ENCODE measurements at regions not wholly inside any gene's neighbourhood (a gene's known extent, or its start where the extent isn't known, plus 50 kb on each side); places are given as distances from the start of the nearest gene placed in this dataset.

DNA sequence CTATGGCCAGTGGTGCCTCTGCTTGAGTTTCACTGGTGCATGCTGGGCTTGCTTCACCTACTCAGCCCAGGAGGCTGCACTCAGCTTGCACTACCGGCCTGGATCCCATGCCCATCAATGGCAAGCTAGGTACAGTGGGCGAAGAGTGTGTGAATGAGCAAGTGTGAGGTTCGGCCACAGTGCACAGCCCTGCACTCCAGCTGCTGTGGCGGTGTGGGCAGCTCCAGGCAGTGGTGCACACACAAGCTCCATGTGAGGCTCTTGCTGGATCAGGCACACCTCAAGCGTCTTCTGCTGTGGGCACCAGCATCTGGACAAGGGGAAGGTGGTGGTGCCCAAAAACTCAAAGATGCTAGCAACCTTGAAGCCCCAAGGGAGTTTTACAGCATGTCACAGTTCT, 820.9 kb upstream of the LCORL start:
- H3K27me3 Mint-ChIP-seq, result no peaks in the 10 kb centered on the region
- no peak overlapping the region for H3K4me3 Mint-ChIP-seq
- no peak overlapping the region for H3K27ac Mint-ChIP-seq
- no peaks in the 10 kb centered on the region for H3K4me1 Mint-ChIP-seq (ENCODE audit: low read depth)
- peaks cover 57% of the 10 kb centered on the region for H3K9me3 Mint-ChIP-seq
- H3K36me3 Mint-ChIP-seq (ENCODE audit: low read depth), result no peaks in the 10 kb centered on the region
- intact Hi-C loops (cut with micrococcal nuclease), result no loop called here

DNA sequence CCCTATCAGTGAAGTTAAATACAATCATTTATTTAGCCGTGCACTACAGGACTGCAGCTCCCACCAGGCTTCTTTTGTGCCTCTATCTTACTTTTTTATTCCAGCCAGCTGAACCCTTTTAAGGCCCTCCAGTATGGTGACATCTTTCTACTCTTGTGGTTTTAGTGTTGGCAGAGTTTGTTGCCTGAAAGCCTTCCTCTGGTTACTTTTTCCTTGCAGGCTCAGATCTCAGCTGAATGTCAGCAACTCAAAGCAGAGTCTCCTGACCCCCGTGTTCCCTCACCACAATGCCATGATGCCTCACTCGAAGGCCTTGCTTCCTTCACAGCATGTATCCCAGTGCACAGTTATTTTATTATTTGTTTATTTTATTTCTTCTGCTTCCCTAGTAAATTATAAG, 818.9 kb upstream of the LCORL start:
- Mint-ChIP-seq H3K9me3 (peaks cover 52% of the 10 kb centered on the region), H3K27ac (no peak overlapping the region), H3K4me3 (no peak overlapping the region), H3K27me3 (no peaks in the 10 kb centered on the region), H3K4me1 (ENCODE audit: low read depth) (no peaks in the 10 kb centered on the region), H3K36me3 (ENCODE audit: low read depth) (no peaks in the 10 kb centered on the region)
- intact Hi-C loops (cut with micrococcal nuclease), result no loop called here

DNA sequence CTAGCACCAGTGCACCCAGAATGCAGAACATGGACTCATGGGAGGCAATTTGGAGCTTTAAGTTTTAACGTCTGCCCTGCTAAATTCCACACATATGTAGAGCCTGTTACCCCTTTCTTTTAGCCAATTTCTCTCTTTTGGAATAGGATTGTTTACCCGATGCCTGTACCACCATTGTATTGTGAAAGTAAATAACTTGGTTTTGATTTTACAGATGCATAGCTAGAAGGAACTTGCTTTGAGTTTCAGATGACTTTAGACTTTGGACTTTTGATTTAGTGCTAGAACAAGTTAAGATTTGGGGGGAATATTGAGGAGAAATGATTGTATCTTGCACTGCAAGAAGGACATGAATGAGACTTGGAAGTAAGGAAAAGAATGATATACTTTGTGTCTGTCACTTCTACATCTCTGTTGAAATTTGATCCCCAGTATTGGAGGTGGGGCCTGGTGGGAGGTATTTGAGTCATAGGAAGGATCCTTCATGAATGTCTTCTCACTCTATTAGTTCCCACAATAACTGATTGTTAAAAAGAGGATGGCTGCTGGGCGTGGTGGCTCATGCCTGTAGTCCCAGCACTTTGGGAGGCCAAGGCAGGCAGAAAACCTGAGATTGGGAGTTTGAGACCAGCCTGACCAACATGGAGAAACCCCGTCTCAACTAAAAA, 794.8 kb upstream of the LCORL start:
- H3K4me1 Mint-ChIP-seq (ENCODE audit: low read depth), result no peaks in the 10 kb centered on the region
- no peaks in the 10 kb centered on the region for H3K27me3 Mint-ChIP-seq
- no peaks in the 10 kb centered on the region for H3K36me3 Mint-ChIP-seq (ENCODE audit: low read depth)
- H3K4me3 Mint-ChIP-seq, result no peak overlapping the region
- no peak overlapping the region for H3K27ac Mint-ChIP-seq
- peaks cover 34% of the 10 kb centered on the region for H3K9me3 Mint-ChIP-seq
- intact Hi-C loops (cut with micrococcal nuclease), result no loop called here

DNA sequence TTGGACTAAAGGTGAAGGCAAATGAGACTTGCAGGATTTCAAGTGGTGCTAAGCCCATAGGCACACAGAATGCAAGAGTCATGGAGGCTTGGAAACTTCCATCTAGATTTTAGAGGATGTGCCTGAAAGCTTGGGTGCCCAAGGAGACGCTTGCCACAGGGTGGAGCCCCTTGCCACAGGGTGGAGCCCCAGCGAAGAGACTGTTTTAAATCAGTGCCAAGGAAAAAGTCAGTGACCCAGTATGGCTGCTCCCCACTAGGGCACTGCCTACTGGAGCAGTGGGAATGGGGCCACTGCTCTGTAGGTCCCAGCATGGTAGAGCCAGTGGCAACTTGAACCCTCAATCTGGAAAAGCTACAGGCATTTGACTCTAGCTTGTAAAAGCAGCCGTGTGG, 794.2 kb upstream of the LCORL start:
- Mint-ChIP-seq H3K4me3 (no peak overlapping the region), H3K9me3 (peaks cover 35% of the 10 kb centered on the region), H3K36me3 (ENCODE audit: low read depth) (no peaks in the 10 kb centered on the region), H3K27me3 (no peaks in the 10 kb centered on the region), H3K27ac (no peak overlapping the region), H3K4me1 (ENCODE audit: low read depth) (no peaks in the 10 kb centered on the region)
- intact Hi-C loops (cut with micrococcal nuclease), result no loop called here

DNA sequence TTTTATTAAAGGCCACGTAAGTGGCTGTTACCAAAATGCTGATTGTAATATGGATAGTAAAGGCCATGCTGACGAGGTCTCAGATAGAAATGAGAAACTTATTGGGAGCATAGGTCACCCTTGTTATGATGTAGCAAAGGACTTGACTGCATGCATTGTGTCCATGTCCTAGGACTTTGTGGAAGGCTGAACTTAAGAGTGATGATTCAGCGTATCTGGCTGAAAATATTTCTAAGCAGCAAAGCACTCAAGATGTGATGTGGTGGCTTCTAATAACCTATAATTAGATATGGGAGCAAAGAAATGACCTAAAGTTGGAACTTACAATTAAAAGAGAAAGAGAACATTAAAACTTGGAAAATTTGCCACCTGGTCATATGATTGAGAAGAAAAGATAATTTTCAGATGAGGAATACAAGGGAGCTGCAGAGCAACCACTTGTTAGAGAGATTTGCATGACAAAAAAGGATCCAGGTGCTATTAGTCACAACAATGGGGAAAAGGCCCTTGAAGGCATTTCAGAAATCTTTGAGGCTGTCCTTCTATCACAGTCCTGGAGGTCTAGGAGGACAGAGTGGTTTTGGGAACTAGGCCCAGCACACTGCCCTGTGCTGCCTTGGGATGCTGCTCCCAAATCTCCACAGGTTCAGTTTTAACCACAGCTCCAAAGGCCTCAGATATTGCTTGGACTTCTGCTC, 793.7 kb upstream of the LCORL start:
- Mint-ChIP-seq H3K9me3 (peaks cover 30% of the 10 kb centered on the region), H3K36me3 (ENCODE audit: low read depth) (no peaks in the 10 kb centered on the region), H3K4me1 (ENCODE audit: low read depth) (no peaks in the 10 kb centered on the region), H3K27ac (no peak overlapping the region), H3K4me3 (no peak overlapping the region), H3K27me3 (no peaks in the 10 kb centered on the region)
- intact Hi-C loops (cut with micrococcal nuclease), result no loop called here

DNA sequence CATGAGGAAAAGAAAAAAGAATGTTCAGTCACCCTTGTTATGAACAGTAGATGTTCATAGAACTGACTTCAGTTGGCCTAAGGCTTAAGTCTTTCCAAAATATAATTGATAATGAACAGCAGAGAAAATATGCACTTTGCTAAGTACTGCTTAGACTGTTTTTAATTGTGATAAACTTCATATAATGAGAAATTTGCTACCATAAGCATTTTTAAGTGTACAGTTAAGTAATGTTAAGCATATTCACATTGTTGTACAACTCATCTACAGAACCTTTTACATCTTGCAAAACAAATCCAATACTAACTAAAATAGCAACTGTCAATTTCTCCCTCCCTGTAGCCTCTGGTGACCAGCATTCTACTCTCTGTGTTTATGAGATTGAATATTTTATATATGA, 792.2 kb upstream of the LCORL start:
- Mint-ChIP-seq H3K4me1 (ENCODE audit: low read depth) (no peaks in the 10 kb centered on the region), H3K4me3 (no peak overlapping the region), H3K27me3 (no peaks in the 10 kb centered on the region), H3K27ac (no peak overlapping the region), H3K36me3 (ENCODE audit: low read depth) (no peaks in the 10 kb centered on the region), H3K9me3 (peaks cover 35% of the 10 kb centered on the region)
- intact Hi-C loops (cut with micrococcal nuclease), result no loop called here

DNA sequence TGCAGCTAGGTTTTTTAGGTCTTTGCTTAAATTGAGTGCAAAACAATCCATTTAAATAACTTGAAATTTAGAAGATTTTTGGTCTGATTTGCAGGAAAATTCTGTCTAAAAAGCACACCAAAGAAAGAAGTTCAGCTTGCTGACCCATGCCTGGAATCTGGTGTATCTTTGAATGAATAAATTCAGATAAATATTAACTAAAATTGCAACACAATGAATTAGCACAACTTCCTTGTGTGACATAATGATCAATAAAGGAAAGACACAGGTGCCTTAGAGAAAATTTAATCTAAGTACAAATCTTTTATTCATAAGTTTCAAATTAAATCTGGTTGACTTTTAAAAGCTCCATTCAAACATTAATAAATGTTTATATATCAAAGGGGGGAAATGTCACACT, 791.5 kb upstream of the LCORL start:
- intact Hi-C loops (cut with micrococcal nuclease), result no loop called here
- no peaks in the 10 kb centered on the region for H3K27me3 Mint-ChIP-seq

DNA sequence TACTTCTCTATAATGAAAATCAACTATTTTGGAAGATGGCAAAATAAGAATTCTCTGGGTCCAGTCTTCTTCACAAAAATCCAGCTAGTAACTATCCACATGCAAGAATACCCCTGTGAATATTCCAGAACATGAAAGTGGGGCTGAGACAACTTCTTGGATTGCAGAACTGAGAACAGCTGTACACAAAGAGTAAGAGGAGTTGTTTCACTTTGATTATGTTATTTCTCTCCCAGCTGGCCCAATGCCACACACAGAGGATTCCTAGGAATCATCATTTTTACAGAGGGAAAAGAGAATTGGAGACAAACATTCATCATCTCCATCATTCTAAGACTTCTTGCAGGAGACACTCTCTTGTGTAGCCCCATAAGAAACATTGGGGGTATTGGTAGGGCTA, 782.2 kb upstream of the LCORL start:
- no peak overlapping the region for H3K27ac Mint-ChIP-seq
- H3K36me3 Mint-ChIP-seq (ENCODE audit: low read depth), result no peaks in the 10 kb centered on the region
- no peaks in the 10 kb centered on the region for H3K27me3 Mint-ChIP-seq
- H3K9me3 Mint-ChIP-seq, result peaks cover 37% of the 10 kb centered on the region
- intact Hi-C loops (cut with micrococcal nuclease), result no loop called here
- H3K4me3 Mint-ChIP-seq, result no peak overlapping the region
- no peaks in the 10 kb centered on the region for H3K4me1 Mint-ChIP-seq (ENCODE audit: low read depth)

More for the DNA sequence above, 791.5 kb upstream of the LCORL start:
- Mint-ChIP-seq H3K9me3 (peaks cover 40% of the 10 kb centered on the region), H3K4me3 (no peak overlapping the region), H3K4me1 (ENCODE audit: low read depth) (no peaks in the 10 kb centered on the region), H3K36me3 (ENCODE audit: low read depth) (no peaks in the 10 kb centered on the region), H3K27ac (no peak overlapping the region)

DNA sequence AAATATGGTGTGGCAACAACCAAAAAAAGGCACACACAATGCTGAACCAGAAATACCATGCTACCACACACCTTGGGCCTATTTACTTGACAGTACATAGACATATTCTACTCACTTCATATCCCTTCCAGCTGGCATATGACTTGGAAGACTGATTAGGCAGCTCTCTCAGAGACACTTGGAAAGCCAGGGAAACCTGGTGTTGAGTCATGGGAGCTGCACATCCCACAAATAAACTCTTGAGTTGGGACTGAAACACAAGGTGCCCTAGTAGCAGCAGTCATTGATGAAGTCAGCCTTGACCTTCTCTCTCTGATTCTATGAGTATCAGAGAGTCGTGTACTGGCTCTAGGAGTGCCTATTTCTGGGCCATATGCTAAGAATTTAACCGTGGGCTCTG, 776.6 kb upstream of the LCORL start:
- H3K27ac Mint-ChIP-seq, result no peak overlapping the region
- H3K4me1 Mint-ChIP-seq (ENCODE audit: low read depth), result no peaks in the 10 kb centered on the region
- no peak overlapping the region for H3K4me3 Mint-ChIP-seq
- no peaks in the 10 kb centered on the region for H3K36me3 Mint-ChIP-seq (ENCODE audit: low read depth)
- H3K27me3 Mint-ChIP-seq, result no peaks in the 10 kb centered on the region
- H3K9me3 Mint-ChIP-seq, result peaks cover 14% of the 10 kb centered on the region
- intact Hi-C loops (cut with micrococcal nuclease), result no loop called here

DNA sequence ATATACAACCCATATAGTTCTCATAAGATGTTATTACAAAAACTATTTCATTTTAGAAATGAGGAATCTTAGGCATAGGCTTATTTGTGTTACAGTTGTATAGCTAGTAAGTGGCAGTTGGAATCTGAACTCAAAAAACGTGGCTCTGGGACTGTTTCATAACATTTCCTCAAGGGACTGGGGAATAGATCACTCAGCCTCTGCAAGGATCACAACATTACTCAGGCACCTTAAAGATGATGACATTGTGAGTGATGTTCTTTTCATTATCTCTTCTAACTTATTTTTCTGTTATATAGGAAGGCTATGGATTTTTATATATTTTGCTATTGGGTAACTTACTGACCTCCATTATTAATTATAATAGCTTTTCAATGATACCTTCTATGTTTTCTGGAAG, 774.2 kb upstream of the LCORL start:
- no peak overlapping the region for H3K4me3 Mint-ChIP-seq
- peaks cover 11% of the 10 kb centered on the region for H3K9me3 Mint-ChIP-seq
- H3K27me3 Mint-ChIP-seq, result no peaks in the 10 kb centered on the region
- no peaks in the 10 kb centered on the region for H3K36me3 Mint-ChIP-seq (ENCODE audit: low read depth)
- H3K4me1 Mint-ChIP-seq (ENCODE audit: low read depth), result no peaks in the 10 kb centered on the region
- intact Hi-C loops (cut with micrococcal nuclease), result no loop called here
- H3K27ac Mint-ChIP-seq, result no peak overlapping the region

DNA sequence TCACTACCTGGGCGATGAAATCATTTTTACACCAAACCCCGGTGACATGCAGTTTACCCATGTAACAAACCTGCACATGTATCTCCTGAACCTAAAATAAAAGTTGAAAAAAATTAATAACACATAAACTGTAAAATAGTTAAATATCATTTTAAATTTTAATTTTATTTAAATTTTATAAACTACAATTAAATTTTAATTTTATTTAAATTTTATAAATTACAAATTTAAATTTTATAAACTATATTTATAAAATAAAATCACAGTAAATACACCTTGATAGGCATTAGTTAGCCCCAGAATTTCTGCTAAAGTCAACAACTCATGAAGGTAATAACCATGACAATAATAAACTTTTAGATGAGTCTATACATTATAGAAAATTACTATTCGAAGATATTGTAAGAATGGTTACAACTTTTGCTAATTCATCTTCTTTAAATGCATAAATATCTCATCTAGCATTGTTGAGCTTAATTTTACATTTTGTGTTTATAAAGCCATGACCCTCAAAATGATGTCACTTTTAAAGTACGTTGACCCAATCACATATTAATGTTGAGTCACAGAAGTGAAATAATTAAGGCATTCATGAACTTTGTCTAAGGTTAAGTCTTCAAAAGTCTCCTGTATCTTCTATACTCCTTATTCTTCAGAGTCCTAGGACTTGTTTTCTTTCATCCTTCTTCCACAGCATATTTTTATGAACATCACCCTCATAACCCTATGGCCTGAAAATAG, 755.8 kb upstream of the LCORL start:
- H3K27ac Mint-ChIP-seq, result no peak overlapping the region
- H3K9me3 Mint-ChIP-seq, result peaks cover 11% of the 10 kb centered on the region
- H3K27me3 Mint-ChIP-seq, result no peaks in the 10 kb centered on the region
- intact Hi-C loops (cut with micrococcal nuclease), result no loop called here
- no peak overlapping the region for H3K4me3 Mint-ChIP-seq
- no peaks in the 10 kb centered on the region for H3K4me1 Mint-ChIP-seq (ENCODE audit: low read depth)
- H3K36me3 Mint-ChIP-seq (ENCODE audit: low read depth), result no peaks in the 10 kb centered on the region

DNA sequence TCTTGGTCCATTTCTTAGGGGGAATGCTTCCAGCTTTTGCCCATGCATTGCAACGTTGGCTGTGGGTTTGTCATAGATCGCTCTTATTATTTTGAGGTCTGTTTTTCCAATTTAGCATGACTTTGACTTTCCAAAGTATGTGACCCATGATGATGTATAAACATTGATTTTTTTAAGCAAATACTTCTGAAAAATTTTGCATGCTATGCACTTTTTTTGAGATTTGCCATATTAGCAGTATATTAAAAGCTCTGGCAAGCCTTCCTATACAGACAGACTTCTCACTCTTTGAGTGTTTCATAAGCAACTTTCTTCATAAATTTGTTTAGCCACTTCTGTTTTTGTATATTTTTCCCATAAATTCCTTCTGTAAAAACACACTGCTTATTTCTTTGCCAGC, 746.4 kb upstream of the LCORL start:
- H3K27me3 Mint-ChIP-seq, result no peaks in the 10 kb centered on the region
- H3K4me1 Mint-ChIP-seq (ENCODE audit: low read depth), result no peaks in the 10 kb centered on the region
- no peak overlapping the region for H3K4me3 Mint-ChIP-seq
- H3K9me3 Mint-ChIP-seq, result peaks cover 41% of the 10 kb centered on the region
- no peaks in the 10 kb centered on the region for H3K36me3 Mint-ChIP-seq (ENCODE audit: low read depth)
- H3K27ac Mint-ChIP-seq, result no peak overlapping the region
- intact Hi-C loops (cut with micrococcal nuclease), result no loop called here

DNA sequence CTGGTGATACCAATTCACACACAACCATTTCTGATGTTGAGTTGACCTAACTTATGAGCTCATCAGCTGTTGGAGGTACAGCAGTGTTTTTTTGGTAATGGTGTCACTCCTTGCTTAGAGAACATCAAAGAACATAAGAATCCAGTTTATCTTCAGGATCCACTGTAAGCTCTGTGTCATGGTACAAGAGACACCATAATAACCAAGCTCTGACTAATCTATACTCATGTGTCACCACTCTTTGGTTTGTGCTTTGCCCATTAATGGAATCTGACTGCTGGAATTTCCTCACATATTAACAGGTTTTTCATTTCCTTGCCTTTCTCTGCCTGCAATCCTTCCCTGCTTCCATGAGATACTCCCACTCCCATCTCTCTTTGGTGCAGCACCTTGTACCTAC, 735.1 kb upstream of the LCORL start:
- H3K9me3 Mint-ChIP-seq, result peaks cover 14% of the 10 kb centered on the region
- intact Hi-C loops (cut with micrococcal nuclease), result no loop called here
- H3K27ac Mint-ChIP-seq, result no peak overlapping the region
- no peak overlapping the region for H3K4me3 Mint-ChIP-seq
- no peaks in the 10 kb centered on the region for H3K4me1 Mint-ChIP-seq (ENCODE audit: low read depth)
- H3K36me3 Mint-ChIP-seq (ENCODE audit: low read depth), result no peaks in the 10 kb centered on the region
- no peaks in the 10 kb centered on the region for H3K27me3 Mint-ChIP-seq

DNA sequence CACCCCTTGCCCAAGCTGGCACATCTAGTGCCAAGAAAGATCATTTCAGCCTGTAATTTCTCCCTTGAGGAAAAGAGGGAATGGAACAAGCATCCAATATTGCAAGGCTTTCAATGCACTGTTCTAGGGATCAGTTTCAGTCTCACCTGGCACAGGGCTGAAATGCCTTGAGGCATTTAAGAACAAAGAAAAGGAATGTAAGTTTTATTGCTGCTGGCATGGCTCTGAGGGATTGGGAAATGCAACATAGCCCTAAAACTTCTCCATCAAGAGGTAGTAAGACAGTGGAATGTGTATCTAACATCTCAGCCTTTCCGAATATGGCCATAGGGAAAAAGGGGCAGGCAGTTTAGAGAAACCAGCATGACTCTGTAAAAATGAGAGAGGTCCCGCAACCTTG, 732.6 kb upstream of the LCORL start:
- H3K4me1 Mint-ChIP-seq (ENCODE audit: low read depth), result no peaks in the 10 kb centered on the region
- no peaks in the 10 kb centered on the region for H3K36me3 Mint-ChIP-seq (ENCODE audit: low read depth)
- H3K27ac Mint-ChIP-seq, result no peak overlapping the region
- peaks cover 14% of the 10 kb centered on the region for H3K9me3 Mint-ChIP-seq
- H3K4me3 Mint-ChIP-seq, result no peak overlapping the region
- intact Hi-C loops (cut with micrococcal nuclease), result no loop called here
- H3K27me3 Mint-ChIP-seq, result no peaks in the 10 kb centered on the region

Data from dendritic cell treated with granulocyte-macrophage colony-stimulating factor and Interleukin-4, amounts not matched to agents 40 ng/mL and 50 ng/mL, for 4 days (primary cell).